Left lobe of liver (tissue), 2 donors: ENCODE measurements at regions not wholly inside any gene's neighbourhood (a gene's known extent, or its start where the extent isn't known, plus 50 kb on each side); places are given as distances from the start of the nearest gene placed in this dataset.
"Not testable (repeated sequence)": the region's sequence is repeated elsewhere in the genome, so short reads cannot be mapped to it uniquely, and the experiment has no call there.

Experiments used
- ATAC-seq: fragments of 200-7000 bp; cut with Tn5 transposase; one replicate; pipeline ENCODE4 v1.9.1; 2020; ENCODE audit warnings: mild to moderate bottlenecking, moderate library complexity
- DNase-seq: peaks from one replicate; pipeline ENCODE4 v3.0.0-alpha.2; 2020; ENCODE audit warnings: low spot score
- donor health status: DM: no; HTN: no; CAD: no; lungs with moderate emphysema.
- donor health status: DM: no; HTN: yes; CAD: no.

GRCh38 chr2:82109418-82109817 lies 1804.9 kb upstream of the LRRTM1 start:
- DNase-seq: no peak
- ATAC-seq: no peak

GRCh38 chr2:82098617-82099016 lies 1794.1 kb upstream of the LRRTM1 start:
- DNase-seq (no peak), ATAC-seq (no peak)

GRCh38 chr2:82089518-82089917 lies 1785.0 kb upstream of the LRRTM1 start:
- ATAC-seq (no peak), DNase-seq (no peak)

DNA sequence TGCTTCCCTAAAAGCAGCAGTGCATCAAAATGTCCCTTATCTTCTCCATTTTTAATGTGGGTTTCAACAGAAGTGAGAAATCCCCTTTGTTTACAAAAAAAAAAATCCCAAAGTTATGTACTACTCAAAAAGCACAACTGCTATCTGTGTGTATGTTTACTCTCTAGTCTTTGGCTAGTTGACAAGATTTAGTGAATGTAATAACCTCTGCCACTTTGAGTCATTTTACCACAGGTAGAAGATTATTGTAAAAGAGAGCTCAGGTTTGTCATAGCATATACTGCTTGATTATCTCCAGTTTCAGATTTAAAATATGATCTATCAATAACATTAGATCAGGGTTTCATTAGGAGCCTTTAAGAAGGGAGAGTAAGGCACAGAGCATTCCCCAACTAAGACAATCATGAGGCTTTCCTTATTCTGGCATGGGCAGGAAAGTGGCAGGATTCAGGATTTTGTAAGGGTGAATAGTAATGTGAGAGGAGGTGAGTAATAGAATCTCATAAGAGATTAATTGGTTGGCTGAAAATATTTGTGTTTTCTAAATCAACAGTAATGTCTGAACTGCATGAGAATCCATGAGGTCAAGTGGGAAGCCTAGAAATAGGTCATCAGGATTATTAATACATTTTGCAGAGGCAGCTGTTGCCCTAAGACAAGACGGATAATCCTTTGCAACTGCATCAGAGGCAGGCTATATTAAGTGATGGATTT lies 1780.3 kb upstream of the LRRTM1 start:
- DNase-seq: no peak
- ATAC-seq: no peak

DNA sequence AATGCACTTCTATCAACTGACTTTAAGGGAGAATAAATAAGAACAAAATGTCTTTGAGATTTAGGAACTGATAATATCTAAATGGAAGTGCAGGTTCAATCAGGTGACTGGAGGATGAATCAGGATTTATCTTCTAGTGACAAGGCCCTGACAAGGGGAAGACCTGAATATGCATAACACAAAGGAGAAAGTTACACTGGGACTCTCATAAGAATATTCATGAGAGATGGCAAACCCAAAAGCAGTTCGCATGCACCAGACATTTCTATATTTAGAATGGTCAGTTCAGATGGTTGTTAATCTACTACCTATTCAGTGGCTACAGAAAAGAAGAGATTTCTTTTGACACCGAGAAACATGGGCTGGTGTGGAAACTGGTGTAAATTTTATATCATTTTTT lies 1771.3 kb upstream of the LRRTM1 start:
- ATAC-seq (no peak), DNase-seq (no peak)

- ATAC-seq: no peak
- no peak for DNase-seq
Measured at GRCh38 chr2:82062463-82062862, 1757.9 kb upstream of the LRRTM1 start.

DNA sequence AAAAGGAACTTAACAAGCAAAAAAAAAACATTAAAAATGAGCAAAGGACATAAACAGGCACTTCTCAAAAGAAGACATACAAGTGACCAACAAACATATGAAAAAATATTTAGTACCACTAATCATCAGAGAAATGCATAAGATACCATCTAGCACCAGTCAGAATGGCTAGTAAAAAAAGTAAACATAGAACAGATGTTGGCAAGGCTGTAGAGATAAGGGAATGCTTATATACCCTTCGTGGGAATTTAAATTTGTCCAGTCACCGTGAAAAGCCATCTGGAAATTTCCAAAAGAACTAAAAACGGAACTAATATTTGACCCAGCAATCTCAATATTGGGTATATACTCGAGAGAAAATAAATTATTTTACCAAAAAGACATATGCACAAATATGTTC lies 1751.3 kb upstream of the LRRTM1 start:
- DNase-seq: no peak
- ATAC-seq: no peak

DNA sequence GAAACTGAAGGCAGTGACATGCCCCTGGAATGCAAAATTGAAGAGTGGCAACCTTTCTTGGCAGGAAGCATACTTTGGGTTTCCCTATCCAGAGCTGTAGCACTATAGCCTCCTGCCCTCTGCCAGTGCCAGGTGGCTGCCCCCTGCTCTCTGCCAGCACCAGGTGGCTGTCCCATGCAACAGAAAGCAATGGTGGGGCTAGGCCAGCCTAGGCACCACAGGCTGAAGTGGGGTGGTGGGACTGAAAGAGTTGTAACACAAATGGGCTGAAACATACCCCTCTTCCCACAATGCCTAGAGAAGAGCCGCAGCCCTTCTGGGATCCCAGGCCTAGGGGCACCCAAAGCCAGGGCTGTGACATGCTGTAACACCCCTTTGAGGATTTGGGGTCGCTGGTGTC lies 1739.3 kb upstream of the LRRTM1 start:
- DNase-seq: no peak
- ATAC-seq: no peak

DNA sequence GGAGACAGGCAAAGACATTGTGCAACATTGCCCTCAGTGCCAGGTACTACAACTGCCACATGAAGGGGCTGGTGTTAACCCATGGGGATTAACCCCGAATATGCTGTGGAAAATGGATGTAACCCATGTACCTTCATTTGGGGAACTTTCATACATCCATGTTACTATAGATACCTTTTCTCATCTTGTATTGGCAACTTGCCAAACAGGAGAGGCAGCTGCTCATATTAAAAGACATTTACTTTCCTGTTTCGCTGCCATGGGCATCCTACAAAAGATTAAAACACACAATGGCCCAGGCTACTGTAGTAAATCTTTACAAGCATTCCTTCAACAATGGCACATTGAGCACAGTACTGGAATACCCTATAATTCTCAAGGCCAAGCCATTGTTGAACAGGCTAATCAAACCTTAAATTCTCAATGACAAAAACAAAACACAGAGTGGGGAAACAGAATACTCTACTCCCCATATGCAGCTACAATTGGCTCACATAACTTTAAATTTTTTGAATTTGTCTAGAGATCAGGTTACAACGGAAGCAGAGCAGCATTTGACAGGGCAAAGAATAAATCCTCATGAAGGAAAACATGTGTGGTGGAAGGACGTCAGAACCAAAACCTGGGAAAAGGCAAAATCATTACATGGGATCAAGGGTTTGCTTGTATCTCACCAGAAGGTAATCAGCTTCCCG lies 1723.5 kb upstream of the LRRTM1 start:
- no peak for DNase-seq
- ATAC-seq: no peak

DNA sequence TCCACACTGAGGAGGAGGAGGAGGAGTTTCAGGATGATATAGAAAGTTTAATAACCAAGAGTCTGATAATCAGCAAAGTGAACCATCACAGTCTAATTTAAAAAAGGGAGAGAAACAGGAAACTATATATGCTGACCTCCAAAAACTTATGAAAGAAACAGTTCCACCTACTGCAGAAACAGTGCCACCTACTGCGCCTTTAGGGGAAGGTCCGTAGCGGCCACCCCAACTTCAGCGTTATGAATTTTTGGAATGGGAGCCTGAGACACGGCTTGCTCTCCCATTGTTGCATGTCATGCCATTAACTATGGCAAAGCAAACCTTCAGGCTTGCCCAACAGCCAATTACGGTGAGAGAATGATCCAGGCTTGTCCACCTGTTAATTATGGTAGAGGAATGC lies 1719.2 kb upstream of the LRRTM1 start:
- ATAC-seq: no peak
- DNase-seq: no peak

GRCh38 chr2:82013641-82014040 lies 1709.1 kb upstream of the LRRTM1 start:
- ATAC-seq: no peak
- DNase-seq: no peak

DNA sequence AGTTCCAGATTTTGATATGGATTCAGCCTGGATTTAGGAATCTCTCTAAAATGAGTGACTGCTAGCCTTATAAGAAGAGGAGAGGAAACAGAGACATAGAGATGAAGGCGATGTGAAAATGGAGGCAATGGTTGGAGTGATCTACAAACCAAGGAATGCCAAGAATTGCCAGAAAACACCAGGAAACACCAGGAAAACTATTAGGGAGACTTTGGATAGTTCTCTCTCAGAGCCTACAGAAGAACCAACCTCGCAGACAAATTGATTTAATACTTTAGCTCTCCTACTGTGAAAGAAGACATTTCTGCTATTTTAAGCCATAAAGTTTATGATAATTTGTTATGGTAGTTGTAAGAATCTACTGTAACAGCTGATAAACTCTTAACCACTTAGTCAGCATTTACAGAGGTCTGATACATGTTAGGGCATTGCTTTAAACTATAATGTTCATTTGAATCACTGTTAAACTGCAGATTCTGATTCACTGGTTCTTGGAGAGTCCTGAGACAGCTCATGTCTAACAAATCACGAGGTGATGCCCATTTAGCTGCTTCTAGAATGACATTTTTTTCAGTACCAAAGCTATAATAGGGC lies 1702.6 kb upstream of the LRRTM1 start:
- ATAC-seq (no peak), DNase-seq (no peak)

- not testable (repeated sequence) for ATAC-seq, DNase-seq
Measured at GRCh38 chr2:82005889-82006288, 1701.3 kb upstream of the LRRTM1 start.

DNA sequence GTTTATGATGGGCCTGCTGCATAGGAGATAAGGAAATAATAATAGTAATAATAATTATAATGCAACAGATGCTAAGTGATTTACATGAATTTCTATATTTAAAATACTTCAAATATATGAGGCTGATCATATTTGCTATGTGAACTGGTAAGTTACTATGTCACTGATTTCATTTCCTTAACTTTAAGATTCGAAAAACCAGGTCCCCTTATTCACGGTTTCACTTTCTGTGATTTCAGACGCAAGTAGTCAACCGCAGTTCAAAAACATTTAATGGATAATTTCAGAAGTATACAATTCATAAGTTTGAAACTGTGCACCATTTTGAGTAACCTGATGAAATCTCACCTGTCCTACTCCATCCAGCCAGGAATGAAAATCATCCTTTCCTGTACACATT lies 1697.1 kb upstream of the LRRTM1 start:
- ATAC-seq (no peak), DNase-seq (no peak)

GRCh38 chr2:82000606-82001005 lies 1696.1 kb upstream of the LRRTM1 start:
- ATAC-seq (no peak), DNase-seq (no peak)

DNA sequence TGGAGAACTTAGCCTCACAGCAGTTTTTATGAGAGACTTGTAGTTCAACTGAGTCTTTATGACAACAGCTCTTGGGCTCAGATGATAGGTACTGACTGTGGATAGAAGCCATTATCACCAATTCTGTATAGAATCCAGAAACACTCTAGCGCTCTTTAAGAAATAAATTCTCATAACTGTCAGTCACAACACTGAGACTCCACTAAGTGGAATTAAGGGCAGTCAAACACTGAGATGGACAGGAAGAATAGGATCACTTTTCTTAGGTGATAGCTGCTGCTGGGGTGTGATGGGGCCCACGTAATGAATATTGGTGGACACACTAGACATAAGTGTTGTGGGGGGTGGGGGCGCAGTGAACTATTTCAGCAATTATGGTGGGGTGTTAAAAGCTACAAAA lies 1691.8 kb upstream of the LRRTM1 start:
- DNase-seq (no peak), ATAC-seq (no peak)

DNA sequence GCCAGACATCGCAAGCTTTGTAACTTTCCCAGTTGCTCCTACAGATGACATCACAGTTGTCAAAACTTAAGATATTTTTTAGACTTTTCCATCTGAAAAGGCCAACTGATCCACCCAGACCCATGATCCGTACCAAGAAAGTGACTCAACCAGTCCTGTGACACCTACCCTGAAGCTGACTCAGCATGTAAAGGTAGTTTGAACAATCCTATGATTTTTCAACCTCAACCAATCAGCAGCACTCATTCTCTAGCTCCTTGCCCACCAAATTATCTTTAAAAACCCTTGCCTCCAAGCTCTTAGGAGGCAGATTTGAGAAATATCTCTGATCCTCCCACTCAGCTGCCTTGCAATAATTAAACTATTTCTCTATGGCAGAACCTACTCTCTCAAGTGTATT lies 1686.7 kb upstream of the LRRTM1 start:
- DNase-seq (no peak), ATAC-seq (no peak)

- DNase-seq (no peak), ATAC-seq (no peak)
Measured at GRCh38 chr2:81987370-81987769, 1682.8 kb upstream of the LRRTM1 start.

- no peak for DNase-seq
- ATAC-seq: no peak
Measured at GRCh38 chr2:81984969-81985637, 1680.6 kb upstream of the LRRTM1 start.

- DNase-seq (no peak), ATAC-seq (no peak)
Measured at GRCh38 chr2:81981585-81981984, 1677.0 kb upstream of the LRRTM1 start.

GRCh38 chr2:81979086-81979485 lies 1674.5 kb upstream of the LRRTM1 start:
- DNase-seq (no peak), ATAC-seq (no peak)

DNA sequence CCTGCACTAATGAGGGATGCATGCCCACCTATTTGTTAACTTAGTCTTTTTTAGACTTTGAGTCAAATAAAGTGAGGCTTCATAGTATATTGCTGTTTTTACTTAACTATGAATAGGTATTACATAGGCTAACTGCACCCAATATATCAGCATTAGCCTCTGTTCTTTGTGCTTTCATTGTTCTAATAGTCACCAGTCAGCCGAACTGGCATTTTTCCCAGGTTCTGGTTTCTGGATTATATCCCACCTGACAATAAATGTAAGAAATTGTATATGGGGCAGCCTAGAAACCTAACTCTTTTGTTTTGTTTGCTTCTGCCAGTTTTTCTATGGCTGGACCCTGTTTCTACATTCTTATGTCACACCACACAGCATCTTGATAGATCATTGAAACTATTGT lies 1672.4 kb upstream of the LRRTM1 start:
- DNase-seq: no peak
- no peak for ATAC-seq
